PC-9 (cell line): ENCODE measurements at regions not wholly inside any gene's neighbourhood (a gene's known extent, or its start where the extent isn't known, plus 50 kb on each side); places are given as distances from the start of the nearest gene placed in this dataset.

Experiments
- EZH2 ChIP-seq: fragments of 200-600 bp; sonication (generic); IDR thresholded peaks from 2 replicates; pipeline ENCODE4 v1.8.0; 2017; ENCODE audit warnings: antibody characterized with exemption, low read depth
- TF ChIP-seq, protein P1 (sequence below): fragments of 200-600 bp; sonication (generic); conservative IDR thresholded peaks from 2 replicates; pipeline ENCODE4 v1.6.1; 2017; ENCODE audit warnings: mixed run types, antibody characterized with exemption, mild to moderate bottlenecking, moderate library complexity

DNA sequence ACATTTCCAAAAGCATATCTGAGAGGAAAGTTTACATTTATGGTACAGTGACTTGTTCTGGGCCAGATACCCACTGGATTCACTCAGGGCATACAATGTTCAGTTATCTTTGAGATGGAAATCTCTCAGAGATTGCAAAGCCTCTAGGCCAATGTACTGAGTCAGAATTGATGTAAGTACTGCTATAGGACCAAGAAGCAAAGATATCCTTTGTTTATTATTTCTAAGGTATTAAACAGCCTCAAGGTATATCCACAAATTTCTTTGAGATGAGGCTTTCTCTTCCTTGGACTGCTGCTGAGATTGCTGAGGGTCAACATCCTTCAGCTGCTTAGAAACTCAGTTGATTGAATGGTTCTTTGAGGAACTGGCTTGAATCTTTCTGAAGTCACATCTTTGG lies 484.0 kb downstream of the METTL15 start:
- TF ChIP-seq, protein P1, sequence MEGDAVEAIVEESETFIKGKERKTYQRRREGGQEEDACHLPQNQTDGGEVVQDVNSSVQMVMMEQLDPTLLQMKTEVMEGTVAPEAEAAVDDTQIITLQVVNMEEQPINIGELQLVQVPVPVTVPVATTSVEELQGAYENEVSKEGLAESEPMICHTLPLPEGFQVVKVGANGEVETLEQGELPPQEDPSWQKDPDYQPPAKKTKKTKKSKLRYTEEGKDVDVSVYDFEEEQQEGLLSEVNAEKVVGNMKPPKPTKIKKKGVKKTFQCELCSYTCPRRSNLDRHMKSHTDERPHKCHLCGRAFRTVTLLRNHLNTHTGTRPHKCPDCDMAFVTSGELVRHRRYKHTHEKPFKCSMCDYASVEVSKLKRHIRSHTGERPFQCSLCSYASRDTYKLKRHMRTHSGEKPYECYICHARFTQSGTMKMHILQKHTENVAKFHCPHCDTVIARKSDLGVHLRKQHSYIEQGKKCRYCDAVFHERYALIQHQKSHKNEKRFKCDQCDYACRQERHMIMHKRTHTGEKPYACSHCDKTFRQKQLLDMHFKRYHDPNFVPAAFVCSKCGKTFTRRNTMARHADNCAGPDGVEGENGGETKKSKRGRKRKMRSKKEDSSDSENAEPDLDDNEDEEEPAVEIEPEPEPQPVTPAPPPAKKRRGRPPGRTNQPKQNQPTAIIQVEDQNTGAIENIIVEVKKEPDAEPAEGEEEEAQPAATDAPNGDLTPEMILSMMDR: no peak
- TF ChIP-seq EZH2: no peak
